SK-N-SH treated with all-trans-retinoic acid at 6 μM for 48 hours (cell line): ENCODE measurements at regions not wholly inside any gene's neighbourhood (a gene's known extent, or its start where the extent isn't known, plus 50 kb on each side); places are given as distances from the start of the nearest gene placed in this dataset.

Experiments
- ATAC-seq: fragments of 200-7000 bp; cut with Tn5 transposase; 3 replicates; pipeline ENCODE4 v1.9.1; 2020; ENCODE audit warnings: mild to moderate bottlenecking, moderate library complexity
- ARNTL ChIP-seq: fragments of 450-650 bp; formaldehyde crosslinking; IDR thresholded peaks from 2 replicates; pipeline ENCODE4 v1.5.0; 2020; ENCODE audit warnings: low read depth, mild to moderate bottlenecking, moderate library complexity, borderline replicate concordance
- BACH2 ChIP-seq: fragments of 250-450 bp; sonication (Bioruptor Pico); IDR thresholded peaks from 2 replicates; pipeline ENCODE4 v1.9.0; 2021; ENCODE audit warnings: mild to moderate bottlenecking, borderline replicate concordance
- CREB5 ChIP-seq: fragments of 250-450 bp; sonication (Bioruptor Pico); IDR thresholded peaks from 2 replicates; pipeline ENCODE4 v1.5.1; 2020; ENCODE audit warnings: low read depth, mild to moderate bottlenecking, moderate library complexity
- CSDC2 ChIP-seq: fragments of 250-450 bp; sonication (Bioruptor Pico); IDR thresholded peaks from 2 replicates; pipeline ENCODE4 v1.5.0; 2020; ENCODE audit warnings: mild to moderate bottlenecking, moderate library complexity
- ESRRG ChIP-seq: fragments of 250-450 bp; sonication (Bioruptor Pico); IDR thresholded peaks from 2 replicates; pipeline ENCODE4 v1.6.1; 2021; ENCODE audit warnings: mild to moderate bottlenecking
- GLIS3 ChIP-seq: fragments of 250-450 bp; sonication (Bioruptor Pico); IDR thresholded peaks from 2 replicates; pipeline ENCODE4 v1.5.0; 2020; ENCODE audit warnings: mild to moderate bottlenecking, moderate library complexity
- OSR1 ChIP-seq: fragments of 250-450 bp; sonication (Bioruptor Pico); IDR thresholded peaks from 2 replicates; pipeline ENCODE4 v1.8.0; 2022; ENCODE audit warnings: moderate library complexity, mild to moderate bottlenecking, inconsistent platforms
- POU6F1 ChIP-seq: fragments of 250-450 bp; sonication (Bioruptor Pico); IDR thresholded peaks from 2 replicates; pipeline ENCODE4 v1.8.0; 2021; ENCODE audit warnings: low read depth, mild to moderate bottlenecking, moderate library complexity, borderline replicate concordance
- PPARA ChIP-seq: fragments of 250-450 bp; sonication (Bioruptor Pico); IDR thresholded peaks from 2 replicates; pipeline ENCODE4 v1.5.0; 2020; ENCODE audit warnings: mild to moderate bottlenecking, borderline replicate concordance
- RARB ChIP-seq: fragments of 250-450 bp; sonication (Bioruptor Pico); IDR thresholded peaks from 2 replicates; pipeline ENCODE4 v1.8.0; 2021; ENCODE audit warnings: mild to moderate bottlenecking, moderate library complexity
- SNAI2 ChIP-seq: fragments of 250-450 bp; sonication (Bioruptor Pico); IDR thresholded peaks from 2 replicates; pipeline ENCODE4 v1.5.0; 2020; ENCODE audit warnings: mild to moderate bottlenecking, moderate library complexity
- TCF4 ChIP-seq: fragments of 250-450 bp; sonication (Bioruptor Pico); IDR thresholded peaks from 2 replicates; pipeline ENCODE4 v1.8.0; 2021; ENCODE audit warnings: mild to moderate bottlenecking, moderate library complexity, borderline replicate concordance
- TOX ChIP-seq: fragments of 250-450 bp; sonication (Bioruptor Pico); IDR thresholded peaks from 2 replicates; pipeline ENCODE4 v1.8.0; 2021; ENCODE audit warnings: mild to moderate bottlenecking, moderate library complexity, borderline replicate concordance
- ZC3H10 ChIP-seq: fragments of 250-450 bp; sonication (Bioruptor Pico); IDR thresholded peaks from 2 replicates; pipeline ENCODE4 v1.5.1; 2021; ENCODE audit warnings: mild to moderate bottlenecking, moderate library complexity
- ZFP3 ChIP-seq: fragments of 250-450 bp; sonication (Bioruptor Pico); IDR thresholded peaks from 2 replicates; pipeline ENCODE4 v1.5.0; 2020; ENCODE audit warnings: mild to moderate bottlenecking, moderate library complexity
- ZFP30 ChIP-seq: fragments of 450-650 bp; formaldehyde crosslinking; IDR thresholded peaks from 2 replicates; pipeline ENCODE4 v1.5.0; 2022; ENCODE audit warnings: mild to moderate bottlenecking, moderate library complexity
- ZNF565 ChIP-seq: fragments of 450-650 bp; formaldehyde crosslinking; conservative IDR thresholded peaks from 2 replicates; pipeline ENCODE4 v1.5.0; 2020; ENCODE audit warnings: low read depth, mild to moderate bottlenecking, moderate library complexity
- ZNF70 ChIP-seq: fragments of 450-650 bp; formaldehyde crosslinking; IDR thresholded peaks from 2 replicates; pipeline ENCODE4 v1.5.0; 2020; ENCODE audit warnings: mild to moderate bottlenecking, moderate library complexity
- ZNF8 ChIP-seq: fragments of 450-650 bp; formaldehyde crosslinking; IDR thresholded peaks from 2 replicates; pipeline ENCODE4 v1.5.0; 2020; ENCODE audit warnings: mild to moderate bottlenecking, moderate library complexity
- TF ChIP-seq, protein P1 (sequence below): fragments of 250-450 bp; sonication (Bioruptor Pico); IDR thresholded peaks from 2 replicates; pipeline ENCODE4 v1.5.0; 2020; ENCODE audit warnings: mild to moderate bottlenecking, moderate library complexity
- TF ChIP-seq, protein P2 (sequence below): fragments of 250-450 bp; sonication (Bioruptor Pico); IDR thresholded peaks from 2 replicates; pipeline ENCODE4 v1.8.0; 2020; ENCODE audit warnings: mild to moderate bottlenecking, moderate library complexity, borderline replicate concordance
- TF ChIP-seq, protein P3 (sequence below): fragments of 250-450 bp; sonication (Bioruptor Pico); IDR thresholded peaks from 2 replicates; pipeline ENCODE4 v1.5.1; 2021; ENCODE audit warnings: mild to moderate bottlenecking, moderate library complexity

DNA sequence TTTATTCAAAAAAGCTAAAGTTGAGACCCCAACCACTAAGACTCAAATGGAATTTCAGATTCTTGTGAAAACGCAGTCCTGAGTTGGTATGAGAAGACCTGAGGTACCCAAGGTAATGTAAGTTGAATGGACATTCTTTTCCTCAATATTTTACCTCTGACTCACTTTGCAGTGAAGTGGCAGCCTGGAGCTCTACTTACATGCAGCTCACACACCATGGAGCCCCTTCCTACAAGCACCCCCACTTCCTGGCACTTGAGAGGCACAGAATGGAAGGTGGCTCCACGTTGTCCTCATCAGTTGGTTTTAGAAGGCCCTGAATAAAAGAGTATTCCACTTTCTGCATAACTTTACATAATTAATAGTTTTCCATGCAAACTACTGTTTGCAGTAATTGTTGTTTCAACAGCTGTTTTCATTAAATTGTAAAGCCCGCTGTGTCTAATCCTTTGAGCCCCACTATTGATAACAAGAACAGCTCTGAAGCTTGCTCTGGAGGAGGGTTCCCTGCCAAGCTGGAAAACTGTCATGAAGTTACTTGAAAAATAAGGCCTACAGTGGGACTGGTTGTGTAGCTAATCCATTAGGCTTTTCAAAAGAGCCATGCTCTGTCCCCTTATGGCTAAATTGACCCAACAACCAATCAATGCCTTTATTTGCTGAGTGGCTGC is 102.2 kb upstream of the SPATA31D4 start:
- peak; percentile 56; the same call in 2 of the 3 replicates for ATAC-seq
- TF ChIP-seq ZFP3 (CRISPR knock-in tag) (no peak), ZNF70 (CRISPR knock-in tag) (no peak)

DNA sequence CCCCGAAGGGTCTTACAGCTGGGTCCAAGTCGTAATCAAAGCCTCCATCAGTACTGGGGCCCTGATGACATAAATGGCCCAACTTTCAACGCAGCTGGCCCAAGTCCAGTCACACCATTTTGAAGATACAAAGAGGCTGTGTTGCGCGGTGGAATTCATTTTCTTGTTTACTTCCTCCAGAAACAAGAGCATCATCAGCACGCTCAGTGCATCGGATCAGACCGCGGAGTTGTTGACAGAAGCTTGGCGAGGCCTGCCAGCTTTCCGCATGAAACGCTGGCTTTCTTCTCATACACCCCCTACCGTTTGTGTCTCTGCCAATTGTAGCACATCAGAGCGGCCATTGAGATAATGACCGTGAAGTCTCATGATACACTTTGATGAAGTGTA is 101.7 kb upstream of the SPATA31D4 start:
- no peak for ATAC-seq

GRCh38 chr9:81827616-81828296 is 100.5 kb upstream of the SPATA31D4 start:
- ATAC-seq, result no peak
- no peak for TF ChIP-seq ZNF8 (CRISPR knock-in tag)
- TF ChIP-seq ZNF70 (CRISPR knock-in tag), result no peak
- no peak for TF ChIP-seq GLIS3 (CRISPR knock-in tag)
- TF ChIP-seq OSR1 (CRISPR knock-in tag), result no peak
- TF ChIP-seq PPARA (CRISPR knock-in tag), result no peak
- TF ChIP-seq RARB, result no peak
- TF ChIP-seq SNAI2 (CRISPR knock-in tag), result no peak
- no peak for TF ChIP-seq BACH2 (CRISPR knock-in tag)
- no peak for TF ChIP-seq ZFP30 (CRISPR knock-in tag)
- TF ChIP-seq, protein P1, sequence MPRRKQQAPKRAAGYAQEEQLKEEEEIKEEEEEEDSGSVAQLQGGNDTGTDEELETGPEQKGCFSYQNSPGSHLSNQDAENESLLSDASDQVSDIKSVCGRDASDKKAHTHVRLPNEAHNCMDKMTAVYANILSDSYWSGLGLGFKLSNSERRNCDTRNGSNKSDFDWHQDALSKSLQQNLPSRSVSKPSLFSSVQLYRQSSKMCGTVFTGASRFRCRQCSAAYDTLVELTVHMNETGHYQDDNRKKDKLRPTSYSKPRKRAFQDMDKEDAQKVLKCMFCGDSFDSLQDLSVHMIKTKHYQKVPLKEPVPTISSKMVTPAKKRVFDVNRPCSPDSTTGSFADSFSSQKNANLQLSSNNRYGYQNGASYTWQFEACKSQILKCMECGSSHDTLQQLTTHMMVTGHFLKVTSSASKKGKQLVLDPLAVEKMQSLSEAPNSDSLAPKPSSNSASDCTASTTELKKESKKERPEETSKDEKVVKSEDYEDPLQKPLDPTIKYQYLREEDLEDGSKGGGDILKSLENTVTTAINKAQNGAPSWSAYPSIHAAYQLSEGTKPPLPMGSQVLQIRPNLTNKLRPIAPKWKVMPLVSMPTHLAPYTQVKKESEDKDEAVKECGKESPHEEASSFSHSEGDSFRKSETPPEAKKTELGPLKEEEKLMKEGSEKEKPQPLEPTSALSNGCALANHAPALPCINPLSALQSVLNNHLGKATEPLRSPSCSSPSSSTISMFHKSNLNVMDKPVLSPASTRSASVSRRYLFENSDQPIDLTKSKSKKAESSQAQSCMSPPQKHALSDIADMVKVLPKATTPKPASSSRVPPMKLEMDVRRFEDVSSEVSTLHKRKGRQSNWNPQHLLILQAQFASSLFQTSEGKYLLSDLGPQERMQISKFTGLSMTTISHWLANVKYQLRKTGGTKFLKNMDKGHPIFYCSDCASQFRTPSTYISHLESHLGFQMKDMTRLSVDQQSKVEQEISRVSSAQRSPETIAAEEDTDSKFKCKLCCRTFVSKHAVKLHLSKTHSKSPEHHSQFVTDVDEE (CRISPR knock-in tag), result no peak
- TF ChIP-seq ESRRG (CRISPR knock-in tag), result no peak
- no peak for TF ChIP-seq ZFP3 (CRISPR knock-in tag)
- TF ChIP-seq ZNF565, result no peak
- TF ChIP-seq POU6F1 (CRISPR knock-in tag), result no peak
- no peak for TF ChIP-seq ARNTL (CRISPR knock-in tag)
- TF ChIP-seq CSDC2, result no peak
- TF ChIP-seq, protein P2, sequence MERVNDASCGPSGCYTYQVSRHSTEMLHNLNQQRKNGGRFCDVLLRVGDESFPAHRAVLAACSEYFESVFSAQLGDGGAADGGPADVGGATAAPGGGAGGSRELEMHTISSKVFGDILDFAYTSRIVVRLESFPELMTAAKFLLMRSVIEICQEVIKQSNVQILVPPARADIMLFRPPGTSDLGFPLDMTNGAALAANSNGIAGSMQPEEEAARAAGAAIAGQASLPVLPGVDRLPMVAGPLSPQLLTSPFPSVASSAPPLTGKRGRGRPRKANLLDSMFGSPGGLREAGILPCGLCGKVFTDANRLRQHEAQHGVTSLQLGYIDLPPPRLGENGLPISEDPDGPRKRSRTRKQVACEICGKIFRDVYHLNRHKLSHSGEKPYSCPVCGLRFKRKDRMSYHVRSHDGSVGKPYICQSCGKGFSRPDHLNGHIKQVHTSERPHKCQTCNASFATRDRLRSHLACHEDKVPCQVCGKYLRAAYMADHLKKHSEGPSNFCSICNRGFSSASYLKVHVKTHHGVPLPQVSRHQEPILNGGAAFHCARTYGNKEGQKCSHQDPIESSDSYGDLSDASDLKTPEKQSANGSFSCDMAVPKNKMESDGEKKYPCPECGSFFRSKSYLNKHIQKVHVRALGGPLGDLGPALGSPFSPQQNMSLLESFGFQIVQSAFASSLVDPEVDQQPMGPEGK (CRISPR knock-in tag), result no peak

More for the DNA sequence above, 101.7 kb upstream of the SPATA31D4 start:
- no peak for TF ChIP-seq ZFP3 (CRISPR knock-in tag)
- TF ChIP-seq, protein P3, sequence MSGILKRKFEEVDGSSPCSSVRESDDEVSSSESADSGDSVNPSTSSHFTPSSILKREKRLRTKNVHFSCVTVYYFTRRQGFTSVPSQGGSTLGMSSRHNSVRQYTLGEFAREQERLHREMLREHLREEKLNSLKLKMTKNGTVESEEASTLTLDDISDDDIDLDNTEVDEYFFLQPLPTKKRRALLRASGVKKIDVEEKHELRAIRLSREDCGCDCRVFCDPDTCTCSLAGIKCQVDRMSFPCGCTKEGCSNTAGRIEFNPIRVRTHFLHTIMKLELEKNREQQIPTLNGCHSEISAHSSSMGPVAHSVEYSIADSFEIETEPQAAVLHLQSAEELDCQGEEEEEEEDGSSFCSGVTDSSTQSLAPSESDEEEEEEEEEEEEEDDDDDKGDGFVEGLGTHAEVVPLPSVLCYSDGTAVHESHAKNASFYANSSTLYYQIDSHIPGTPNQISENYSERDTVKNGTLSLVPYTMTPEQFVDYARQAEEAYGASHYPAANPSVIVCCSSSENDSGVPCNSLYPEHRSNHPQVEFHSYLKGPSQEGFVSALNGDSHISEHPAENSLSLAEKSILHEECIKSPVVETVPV (CRISPR knock-in tag), result no peak
- TF ChIP-seq TCF4, result no peak
- TF ChIP-seq TOX, result no peak
- no peak for TF ChIP-seq ARNTL (CRISPR knock-in tag)
- TF ChIP-seq ESRRG (CRISPR knock-in tag), result no peak
- no peak for TF ChIP-seq CREB5 (CRISPR knock-in tag)
- no peak for TF ChIP-seq OSR1 (CRISPR knock-in tag)
- TF ChIP-seq POU6F1 (CRISPR knock-in tag), result no peak
- TF ChIP-seq ZFP30 (CRISPR knock-in tag), result no peak
- TF ChIP-seq SNAI2 (CRISPR knock-in tag), result no peak
- TF ChIP-seq ZNF70 (CRISPR knock-in tag), result no peak
- TF ChIP-seq ZC3H10 (CRISPR knock-in tag), result no peak
- no peak for TF ChIP-seq CSDC2
- TF ChIP-seq PPARA (CRISPR knock-in tag), result no peak
- no peak for TF ChIP-seq GLIS3 (CRISPR knock-in tag)
